H4 (cell line): ENCODE measurements at regions not wholly inside any gene's neighbourhood (a gene's known extent, or its start where the extent isn't known, plus 50 kb on each side); places are given as distances from the start of the nearest gene placed in this dataset.
A peak's percentile ranks its signal among the peaks of the same experiment; 100 is the strongest.
"Not testable (repeated sequence)": the region's sequence is repeated elsewhere in the genome, so short reads cannot be mapped to it uniquely, and the experiment has no call there.

Experiments
- DNase-seq: peaks from one replicate; pipeline ENCODE4 v3.0.0-alpha.2; 2015; ENCODE audit warnings: low spot score

DNA sequence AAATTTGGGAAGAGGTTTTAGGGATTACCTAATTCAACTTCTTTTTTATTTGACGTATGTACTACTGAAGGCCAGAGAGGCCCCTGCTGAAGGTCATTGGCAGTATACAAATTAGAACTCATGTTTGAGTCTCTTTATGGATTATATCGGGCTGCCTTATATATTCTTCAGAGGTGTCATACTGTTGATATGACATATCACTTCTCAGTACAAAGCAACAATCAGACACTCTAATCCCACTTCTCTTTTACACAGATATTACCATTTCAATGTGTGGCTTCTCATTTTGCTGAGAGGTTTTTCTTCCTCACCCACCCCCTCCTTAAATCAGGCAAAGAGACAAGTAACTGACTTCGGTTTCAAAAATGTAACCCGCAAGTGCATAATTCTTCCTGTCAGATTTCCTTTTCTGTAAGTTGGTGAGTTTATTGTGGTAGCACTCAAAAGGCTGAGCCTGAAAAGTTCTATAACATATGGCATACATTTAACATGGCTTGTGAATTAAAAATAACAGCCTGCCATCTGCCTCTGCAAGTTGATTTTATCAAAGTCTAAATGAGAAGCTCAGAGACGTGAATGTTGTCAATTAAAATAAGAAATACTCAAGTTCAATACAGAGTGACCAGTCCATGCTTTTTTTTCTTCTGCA lies 163.6 kb upstream of the RORB start:
- no peak for DNase-seq

DNA sequence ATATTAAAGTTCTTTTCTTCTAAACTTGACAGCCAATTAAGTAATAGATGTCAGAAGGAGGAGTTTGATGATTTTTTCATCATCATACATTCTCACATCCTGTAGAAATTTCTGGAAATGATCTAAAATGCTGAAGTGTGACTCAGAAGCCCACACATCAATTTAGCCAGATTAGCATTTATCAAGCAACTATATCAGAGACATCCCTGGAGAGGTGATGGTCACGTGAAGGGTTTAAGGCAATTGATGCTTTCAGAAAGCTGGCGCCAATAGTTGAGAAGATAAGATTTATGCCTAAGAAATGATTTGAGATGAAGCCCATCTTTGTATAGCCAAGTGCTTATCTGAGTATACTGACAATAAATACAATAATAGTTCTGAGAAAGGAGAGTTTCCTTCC lies 162.9 kb upstream of the RORB start:
- no peak for DNase-seq

DNA sequence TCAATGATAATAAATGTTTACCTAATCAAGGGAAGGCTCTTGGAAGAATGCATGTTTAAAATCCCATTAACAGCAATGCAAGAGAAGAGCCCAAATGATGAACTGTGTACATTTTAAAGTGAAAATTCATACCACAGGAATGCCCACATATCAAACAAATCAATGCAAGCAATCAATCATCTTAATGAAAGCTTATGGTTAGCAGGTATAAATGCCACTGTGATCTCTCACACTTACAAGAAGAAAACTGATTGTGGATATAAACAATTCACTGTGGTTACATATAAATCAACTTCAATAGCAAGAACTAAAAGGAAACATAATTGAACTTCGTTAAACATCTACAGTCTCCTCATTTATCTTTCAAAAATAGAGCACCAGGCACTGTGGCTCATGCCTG lies 161.0 kb upstream of the RORB start:
- no peak for DNase-seq

DNA sequence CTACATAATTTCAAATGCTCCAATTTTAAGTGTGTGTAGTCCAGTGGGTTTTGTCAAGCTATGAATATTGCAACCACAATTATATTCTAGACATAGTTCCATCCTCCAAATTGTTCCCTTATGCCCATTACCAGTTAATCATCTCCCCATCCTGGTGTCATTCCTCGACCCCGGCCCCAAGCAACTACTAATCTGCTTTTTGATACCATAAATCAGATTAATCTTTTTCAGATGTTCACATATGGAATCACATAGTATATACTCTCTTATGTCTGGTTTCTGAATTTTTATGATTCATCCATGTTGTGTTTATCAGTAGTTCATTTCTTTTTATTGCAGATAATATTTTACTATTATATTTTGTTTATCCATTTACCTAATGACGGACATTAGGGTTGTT lies 148.4 kb upstream of the RORB start:
- DNase-seq: no peak

DNA sequence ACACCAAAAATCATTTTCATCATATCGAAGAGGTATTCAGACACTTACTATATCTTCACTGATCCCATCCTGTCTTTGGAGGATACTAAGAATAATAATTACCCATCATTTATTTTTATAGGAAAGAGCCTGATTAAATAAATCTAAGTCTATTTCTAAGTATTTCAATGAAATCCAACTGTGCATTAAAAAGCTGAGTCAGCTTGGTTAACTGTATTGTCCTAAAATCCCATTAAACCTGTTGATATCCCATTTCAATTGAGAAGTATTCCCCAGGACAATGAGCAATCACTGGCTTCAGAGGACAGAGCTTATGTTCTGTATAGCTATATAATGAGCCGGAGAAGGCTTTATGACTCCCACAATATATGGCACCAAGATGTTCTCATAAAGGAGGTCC lies 142.0 kb upstream of the RORB start:
- no peak for DNase-seq

DNA sequence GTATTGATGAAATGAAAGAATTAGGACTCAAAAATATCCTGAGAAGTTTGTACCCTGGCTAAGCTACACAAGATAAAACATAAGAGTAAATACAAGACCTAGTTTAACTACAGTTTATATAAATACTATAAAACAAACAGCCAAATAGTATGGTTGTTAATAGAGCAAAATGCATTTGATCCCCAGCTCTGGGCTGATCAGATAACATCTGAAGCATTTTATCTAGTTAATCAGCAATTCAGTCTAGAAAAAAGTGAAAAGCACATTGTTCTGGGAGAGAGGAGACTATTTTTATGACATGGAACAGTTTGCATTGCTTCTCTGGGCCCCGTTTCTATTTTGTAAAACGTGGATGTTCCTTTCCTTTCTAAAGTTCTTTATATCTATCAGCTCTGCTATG lies 139.6 kb upstream of the RORB start:
- no peak for DNase-seq

DNA sequence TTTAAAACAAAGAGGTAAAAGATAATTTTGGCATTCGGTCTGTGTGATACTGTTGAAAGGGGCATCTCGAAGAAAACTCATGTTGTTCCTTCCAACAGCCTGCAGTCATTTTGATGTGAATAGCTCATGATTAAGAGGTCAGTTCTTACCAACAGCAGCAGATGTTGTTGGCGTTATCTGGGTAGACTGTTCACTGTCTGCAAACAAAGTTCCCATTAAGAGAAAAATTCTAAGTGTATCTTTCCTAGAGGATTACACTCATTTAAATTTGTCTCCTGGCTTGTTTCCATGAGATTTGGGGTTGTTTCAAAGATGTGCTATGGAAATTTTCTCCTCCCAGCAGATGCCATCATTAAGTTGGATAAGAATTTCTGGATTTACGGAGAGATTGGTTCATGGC lies 138.2 kb upstream of the RORB start:
- DNase-seq: no peak

DNA sequence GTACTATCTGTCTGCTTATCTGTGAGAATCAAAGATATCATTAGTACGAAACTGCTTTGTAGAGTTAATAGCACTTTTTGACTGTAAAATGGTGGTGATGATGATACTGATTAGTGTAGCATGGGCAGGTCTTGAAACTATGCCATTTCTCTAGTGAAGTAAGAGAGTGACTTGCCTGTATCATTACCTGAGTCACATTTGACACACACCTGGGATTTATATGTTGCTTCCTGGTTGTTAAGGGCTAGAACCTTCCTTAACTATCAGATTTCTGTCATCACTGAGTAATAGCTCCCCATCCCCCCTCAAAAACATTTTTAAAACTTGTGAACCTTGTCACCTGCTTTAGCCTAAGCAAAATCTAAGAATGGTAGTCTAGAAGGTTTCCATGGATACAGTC lies 135.6 kb upstream of the RORB start:
- DNase-seq: no peak

DNA sequence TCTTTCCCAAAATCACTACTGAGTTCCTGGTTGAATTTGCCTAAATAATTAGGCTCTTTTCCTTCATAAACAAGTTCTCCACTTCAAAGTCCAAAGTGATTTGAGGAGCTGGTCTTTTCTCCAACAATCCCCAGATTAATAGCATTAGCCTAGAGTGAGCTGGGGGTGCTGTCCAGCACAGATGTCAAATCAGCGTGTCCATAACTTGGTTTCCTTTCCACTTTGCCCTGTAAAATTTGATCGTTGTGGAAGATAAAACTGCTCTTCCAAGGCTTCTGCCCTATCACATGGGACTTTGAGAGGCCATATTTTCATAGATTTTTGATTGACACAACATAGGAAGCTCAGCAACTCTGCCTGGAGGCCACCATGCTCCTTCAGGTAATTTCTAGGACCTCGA lies 134.7 kb upstream of the RORB start:
- DNase-seq: no peak

DNA sequence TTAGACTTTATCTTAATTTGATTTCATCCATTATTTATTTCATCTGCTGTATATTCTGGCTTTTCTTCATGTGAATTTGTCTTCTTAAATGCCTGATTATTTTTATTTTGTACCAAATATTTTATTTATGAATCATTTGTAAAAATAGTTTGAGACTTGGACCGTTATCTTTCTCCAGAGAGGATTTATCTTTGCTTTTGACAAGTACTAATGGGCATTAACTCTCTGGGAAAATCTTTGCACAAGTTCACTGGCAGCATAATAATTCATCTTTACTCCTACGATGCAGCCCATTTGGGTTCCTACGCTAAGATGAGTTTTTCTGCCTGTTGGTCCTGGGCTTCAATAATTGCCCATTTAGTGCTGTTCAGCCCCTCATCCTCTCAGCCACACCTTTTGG lies 131.0 kb upstream of the RORB start:
- DNase-seq: no peak

DNA sequence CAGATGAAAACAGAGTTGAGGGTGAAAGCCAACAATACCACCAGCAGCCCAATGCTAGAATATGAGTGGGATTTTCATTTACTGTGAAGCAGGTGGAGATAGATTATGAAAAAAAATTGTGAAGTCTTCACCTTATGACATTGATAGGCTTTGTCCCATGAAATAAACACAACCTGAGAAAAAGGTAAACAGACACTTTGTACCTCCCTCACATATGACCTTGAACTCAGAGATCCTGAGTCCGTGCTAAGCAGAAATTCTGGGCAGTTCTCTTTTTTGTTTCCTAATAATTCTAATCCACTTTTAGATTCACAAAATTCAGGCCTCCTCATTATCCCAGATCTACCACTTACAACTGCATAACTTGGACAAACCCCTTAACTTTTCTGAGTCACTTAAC lies 127.3 kb upstream of the RORB start:
- no peak for DNase-seq

DNA sequence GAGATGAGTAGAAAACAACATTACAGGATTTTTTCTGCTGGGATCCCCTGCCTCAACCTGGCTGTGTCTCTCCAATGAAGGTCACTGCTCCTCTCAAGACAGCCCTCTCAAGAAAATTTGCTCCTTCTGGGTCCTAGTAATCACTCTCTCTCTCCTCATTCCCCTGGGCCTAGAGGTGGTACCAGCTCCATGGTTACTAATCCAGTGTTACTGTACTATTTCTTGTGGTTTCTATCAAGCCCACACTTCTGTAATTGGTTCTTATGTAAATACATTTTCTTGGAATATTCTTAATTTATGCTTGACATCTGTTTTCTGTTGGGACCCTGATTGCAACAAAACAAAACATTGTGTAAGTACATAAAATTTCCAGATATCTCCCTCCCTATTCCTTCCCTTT lies 123.8 kb upstream of the RORB start:
- DNase-seq: no peak

DNA sequence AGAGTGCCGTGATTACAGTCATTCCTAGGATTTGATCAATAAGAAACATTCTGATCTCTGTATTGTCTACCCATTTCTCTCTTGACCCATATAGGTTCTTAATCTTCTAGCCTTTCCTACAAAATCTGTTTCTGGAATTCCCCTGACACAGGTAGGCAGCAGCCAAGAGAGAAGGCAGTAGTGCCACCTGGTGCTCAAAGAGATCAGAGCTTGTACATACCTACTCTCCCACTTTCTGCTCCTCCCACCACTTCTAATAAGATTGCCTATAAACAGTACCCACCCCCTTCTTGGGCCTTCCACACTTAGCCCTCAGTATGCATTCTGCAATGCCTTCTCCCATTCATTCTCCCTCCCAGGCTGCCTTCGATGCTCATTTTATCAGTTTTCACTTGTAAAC lies 117.4 kb upstream of the RORB start:
- peak; percentile 61 for DNase-seq

DNA sequence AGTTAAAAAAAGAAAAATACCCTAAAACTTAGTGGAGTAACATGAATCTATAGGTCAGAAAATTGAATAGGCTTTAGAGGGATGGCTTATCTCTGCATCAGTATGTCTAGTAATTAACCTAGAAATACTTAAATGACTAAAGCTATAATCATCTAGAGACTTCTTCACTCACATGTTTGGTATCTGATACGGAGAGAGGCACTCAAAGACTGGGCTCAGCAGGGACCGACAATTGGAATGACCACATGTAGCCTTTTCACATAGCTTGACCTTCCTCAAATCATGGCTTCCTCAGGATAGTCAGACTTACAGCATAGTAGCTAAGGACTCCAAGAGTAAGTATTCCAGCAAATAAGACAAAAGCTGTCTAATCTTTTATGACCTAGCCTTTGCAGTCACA lies 105.3 kb upstream of the RORB start:
- no peak for DNase-seq

DNA sequence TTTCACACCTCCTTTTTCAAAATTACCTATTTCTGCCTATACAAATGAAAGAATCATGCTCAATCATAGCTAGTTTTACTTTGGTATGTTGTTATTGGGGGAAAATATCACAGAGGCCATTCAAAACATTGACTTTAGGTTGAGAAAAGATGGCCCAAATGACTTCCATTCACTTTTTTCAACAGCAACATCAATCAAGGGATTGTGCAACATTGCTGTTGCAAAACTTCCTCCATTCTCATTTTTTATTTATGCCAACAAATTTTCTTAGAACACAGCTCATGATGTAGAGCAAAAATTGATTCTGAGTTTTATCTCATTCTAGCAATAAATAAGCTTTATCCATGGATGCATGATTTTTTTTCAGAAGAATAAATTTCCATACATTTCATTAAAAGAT lies 93.6 kb upstream of the RORB start:
- no peak for DNase-seq

DNA sequence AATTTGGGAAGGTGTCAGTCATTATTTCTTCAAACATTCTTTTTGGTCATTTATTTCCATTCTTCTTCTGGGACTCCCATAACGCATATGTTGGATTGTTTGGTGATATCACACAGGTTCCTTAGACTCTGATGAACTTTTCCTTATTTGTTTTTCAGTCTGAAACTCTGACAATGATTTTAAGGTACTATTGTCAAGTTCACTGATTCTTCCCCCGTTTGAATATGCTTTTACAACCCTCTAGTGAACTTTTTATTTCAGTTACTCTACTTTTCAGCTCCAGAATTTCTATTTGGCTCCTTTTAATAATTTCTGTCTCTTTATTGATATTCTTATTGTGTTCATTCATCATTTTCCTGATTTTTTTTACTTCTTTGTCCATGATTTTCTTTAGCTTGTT lies 92.5 kb upstream of the RORB start:
- DNase-seq: no peak

DNA sequence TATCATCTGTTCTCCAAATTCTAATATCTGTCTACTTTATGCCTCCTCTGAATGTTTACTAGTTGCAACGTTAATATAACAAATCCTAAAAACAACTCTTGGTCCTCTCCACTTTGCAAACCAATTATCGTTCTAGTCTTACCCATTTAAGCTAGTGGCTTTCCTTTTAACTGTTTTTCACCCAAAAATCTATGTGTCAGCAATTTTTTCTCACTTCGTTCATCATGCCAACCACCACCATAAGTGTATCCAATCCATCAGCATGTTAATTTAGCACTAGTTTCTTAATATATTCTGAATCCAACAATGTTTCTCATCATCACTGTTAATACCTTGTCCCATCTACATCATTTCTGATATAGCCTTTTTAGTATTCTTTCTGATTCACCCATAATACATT lies 90.0 kb upstream of the RORB start:
- no peak for DNase-seq

DNA sequence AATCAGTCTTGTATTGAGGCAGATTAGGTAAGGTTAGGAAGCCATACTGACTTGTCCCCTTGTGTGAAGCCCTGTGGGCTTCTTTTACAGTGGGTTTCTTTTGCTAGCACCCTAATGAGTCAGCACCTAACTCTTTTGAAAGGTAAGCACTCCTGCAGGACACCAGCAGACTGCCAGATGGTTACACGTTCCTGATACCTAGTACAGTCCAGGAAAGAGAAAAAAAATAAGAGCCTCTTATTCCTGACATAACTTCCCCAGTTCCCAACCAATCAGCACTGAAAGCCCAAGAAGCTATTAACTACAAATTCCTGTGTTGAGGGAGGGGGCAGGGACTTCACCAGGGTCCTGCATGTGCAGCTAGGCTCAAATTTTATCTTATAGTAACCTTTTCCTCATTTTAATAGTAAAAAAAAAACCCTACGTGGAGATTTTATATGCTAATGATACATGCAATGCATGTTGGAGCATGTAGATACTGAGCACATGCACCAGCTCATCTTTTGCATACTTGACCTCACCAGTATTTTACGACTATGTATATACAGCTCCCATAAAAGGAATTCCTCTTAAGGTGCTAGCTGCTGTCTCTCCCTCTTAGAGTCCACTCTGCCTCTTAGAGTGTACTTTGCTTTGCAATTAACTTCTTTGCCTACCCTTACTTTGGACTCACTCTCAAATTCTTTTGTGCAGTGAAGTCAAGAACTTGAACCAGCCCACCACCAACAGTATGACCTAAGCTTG lies 84.7 kb upstream of the RORB start:
- DNase-seq: no peak

DNA sequence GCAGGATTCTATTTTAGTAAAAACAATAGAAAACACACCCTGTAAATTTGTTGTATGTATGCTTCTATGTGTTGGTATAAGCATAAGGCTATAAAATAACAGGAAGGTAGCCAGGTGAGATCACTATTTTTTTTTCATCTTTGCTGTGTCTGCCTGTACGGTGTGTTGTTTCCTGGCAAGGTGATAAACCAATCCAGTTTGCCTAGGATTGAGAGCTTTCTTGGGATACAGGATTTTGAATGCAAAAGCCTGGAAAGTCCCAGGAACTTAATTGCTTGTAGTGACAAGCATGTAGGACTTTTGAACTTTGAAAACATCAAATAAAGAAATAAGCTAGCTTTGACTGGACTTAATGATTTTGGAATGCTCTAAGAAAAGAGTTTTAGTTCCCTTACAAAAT lies 83.3 kb upstream of the RORB start:
- no peak for DNase-seq

DNA sequence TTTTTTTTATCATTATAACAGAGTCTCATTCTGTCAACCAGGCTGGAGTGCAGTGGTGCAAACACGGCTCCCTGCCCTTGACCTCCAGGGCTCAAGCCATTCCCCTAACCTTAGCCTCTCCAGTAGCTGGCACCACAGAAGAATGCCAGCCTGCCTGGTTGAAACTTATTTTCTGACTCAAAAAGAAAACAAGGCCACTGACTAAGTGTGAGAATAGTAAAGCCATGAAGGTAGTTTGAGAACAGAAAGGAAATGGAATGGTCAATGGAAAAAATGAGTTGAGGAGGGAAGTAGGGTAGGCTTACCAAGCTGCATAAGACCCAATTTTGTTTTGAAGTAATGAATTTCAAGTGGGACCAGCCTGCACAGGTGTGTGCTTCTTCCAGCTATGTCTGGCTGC lies 82.8 kb upstream of the RORB start:
- DNase-seq: no peak

DNA sequence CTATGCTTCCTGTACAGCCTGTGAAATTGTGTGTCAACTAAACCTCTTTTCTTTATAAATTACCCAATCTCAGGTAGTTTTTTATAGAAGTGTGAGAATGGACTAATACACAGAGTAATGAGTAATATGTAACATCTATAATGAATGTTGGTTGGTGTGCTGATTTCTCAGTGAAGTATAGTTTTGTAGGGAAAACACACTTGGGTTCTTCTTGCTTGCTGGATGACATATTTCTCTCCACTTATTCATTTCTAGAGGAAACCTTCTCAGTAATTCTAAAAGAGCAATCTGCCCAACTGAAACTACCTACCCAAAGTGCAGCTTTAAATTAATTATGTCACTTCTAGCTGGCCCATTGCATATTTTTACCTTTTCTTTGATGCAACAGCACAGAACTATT lies 81.1 kb upstream of the RORB start:
- DNase-seq: no peak

DNA sequence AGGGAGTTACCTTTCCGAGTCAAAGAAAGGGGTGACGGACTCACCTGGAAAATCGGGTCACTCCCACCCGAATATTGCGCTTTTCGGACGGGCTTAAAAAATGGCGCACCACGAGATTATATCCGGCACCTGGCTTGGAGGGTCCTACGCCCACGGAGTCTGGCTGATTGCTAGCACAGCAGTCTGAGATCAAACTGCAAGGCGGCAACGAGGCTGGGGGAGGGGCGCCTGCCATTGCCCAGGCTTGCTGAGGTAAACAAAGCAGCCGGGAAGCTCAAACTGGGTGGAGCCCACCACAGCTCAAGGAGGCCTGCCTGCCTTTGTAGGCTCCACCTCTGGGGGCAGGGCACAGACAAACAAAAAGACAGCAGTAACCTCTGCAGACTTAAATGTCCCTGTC lies 72.6 kb upstream of the RORB start:
- DNase-seq: not testable (repeated sequence)

DNA sequence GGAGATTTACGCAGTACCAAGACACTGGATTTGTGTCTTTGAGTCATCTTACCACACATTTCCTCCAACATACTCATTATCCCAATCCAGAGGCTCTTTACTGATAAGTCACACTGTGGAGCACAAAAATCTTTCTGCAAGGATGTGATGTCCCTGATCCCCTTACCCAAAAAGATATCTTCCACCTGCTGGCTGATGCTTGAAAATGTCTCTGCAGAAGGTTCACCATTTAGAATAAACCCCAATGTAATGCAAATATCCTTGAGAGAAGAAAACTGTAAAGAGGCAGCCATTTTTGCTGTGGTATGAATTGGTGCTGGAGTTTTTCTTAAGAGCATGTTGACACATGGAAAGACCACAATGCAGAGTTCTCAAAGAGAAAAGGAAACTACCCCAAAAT lies 65.7 kb upstream of the RORB start:
- DNase-seq: no peak
